Neural cell (in vitro differentiated cells): ENCODE measurements at regions not wholly inside any gene's neighbourhood (a gene's known extent, or its start where the extent isn't known, plus 50 kb on each side); places are given as distances from the start of the nearest gene placed in this dataset.

Experiments
- H2AFZ ChIP-seq: fragments of 200-600, 300-800 bp; sonication (generic), shearing (Covaris generic); 2 replicates; pipeline ENCODE4 v1.6.0; 2014; ENCODE audit warnings: low read depth, mild to moderate bottlenecking, antibody characterized with exemption, low read length, moderate library complexity
- H3F3A ChIP-seq: fragments of 200-600 bp; shearing (Covaris generic); 2 replicates; pipeline ENCODE4 v1.6.1; 2016; ENCODE audit warnings: mild to moderate bottlenecking, moderate library complexity, mixed read lengths, antibody characterized with exemption, low read length; ENCODE audit not compliant: insufficient read depth, poor library complexity, severe bottlenecking
- H3K27ac ChIP-seq: fragments of 200-600, 300-800 bp; sonication (generic), shearing (Covaris generic); 2 replicates; pipeline ENCODE4 v1.5.1; 2014; ENCODE audit warnings: mild to moderate bottlenecking, low read length, moderate library complexity
- H3K27me3 ChIP-seq: fragments of 300-800, 200-600 bp; sonication (generic), shearing (Covaris generic); 2 replicates; pipeline ENCODE4 v1.6.0; 2014; ENCODE audit warnings: mild to moderate bottlenecking, low read depth, low read length, moderate library complexity; ENCODE audit not compliant: insufficient read depth
- H3K36me3 ChIP-seq: fragments of 300-800, 200-600 bp; sonication (generic), shearing (Covaris generic); 2 replicates; pipeline ENCODE4 v1.5.1; 2014; ENCODE audit warnings: mild to moderate bottlenecking, antibody characterized with exemption, low read length, moderate library complexity; ENCODE audit not compliant: insufficient read depth
- H3K4me2 ChIP-seq: fragments of 300-800, 200-600 bp; sonication (generic), shearing (Covaris generic); 2 replicates; pipeline ENCODE4 v1.6.0; 2014; ENCODE audit warnings: mild to moderate bottlenecking, low read length
- H3K4me3 ChIP-seq: fragments of 300-800, 200-600 bp; sonication (generic), shearing (Covaris generic); 2 replicates; pipeline ENCODE4 v1.5.1; 2014; ENCODE audit warnings: mild to moderate bottlenecking, low read length, moderate library complexity
- H3K79me2 ChIP-seq: fragments of 200-600 bp; shearing (Covaris generic); replicated peaks from 2 replicates; pipeline ENCODE4 v1.6.0; 2014; ENCODE audit warnings: mild to moderate bottlenecking, low read length, moderate library complexity; ENCODE audit not compliant: insufficient read depth
- H3K9ac ChIP-seq: fragments of 300-800, 200-600 bp; sonication (generic), shearing (Covaris generic); 2 replicates; pipeline ENCODE4 v1.6.1; 2016; ENCODE audit warnings: mild to moderate bottlenecking, low read length, mixed read lengths
- H3K9me2 ChIP-seq: fragments of 200-600 bp; shearing (Covaris generic); 2 replicates; pipeline ENCODE4 v1.6.1; 2016; ENCODE audit warnings: mild to moderate bottlenecking, low read length, mixed read lengths; ENCODE audit not compliant: insufficient read depth
- H3K9me3 ChIP-seq: fragments of 200-600, 300-800 bp; sonication (generic), shearing (Covaris generic); 2 replicates; pipeline ENCODE4 v1.6.1; 2016; ENCODE audit warnings: mild to moderate bottlenecking, mixed run types, low read length, moderate library complexity, mixed read lengths
- H4K20me1 ChIP-seq: fragments of 200-600 bp; shearing (Covaris generic); 2 replicates; pipeline ENCODE4 v1.6.1; 2016; ENCODE audit warnings: mild to moderate bottlenecking, mixed run types; ENCODE audit not compliant: insufficient read depth
- CTCF ChIP-seq: fragments of 450-650 bp; IDR thresholded peaks from 2 replicates; pipeline ENCODE4 v1.5.1; 2014; ENCODE audit warnings: antibody characterized with exemption, mild to moderate bottlenecking, moderate library complexity; ENCODE audit not compliant: poor library complexity, severe bottlenecking
- EP300 ChIP-seq: fragments of 450-650 bp; conservative IDR thresholded peaks from 2 replicates; pipeline ENCODE4 v1.6.1; 2014; ENCODE audit warnings: antibody characterized with exemption, mild to moderate bottlenecking, moderate library complexity; ENCODE audit not compliant: poor library complexity, severe bottlenecking
- EZH2 ChIP-seq: fragments of 200-600, 300-800 bp; shearing (Covaris generic), sonication (generic); IDR thresholded peaks from 2 replicates; pipeline ENCODE4 v1.6.1; 2014; ENCODE audit warnings: antibody characterized with exemption, low read length, borderline replicate concordance, mild to moderate bottlenecking; ENCODE audit not compliant: insufficient read depth, poor library complexity, severe bottlenecking
- MXI1 ChIP-seq: fragments of 450-650 bp; conservative IDR thresholded peaks from 2 replicates; pipeline ENCODE4 v1.6.1; 2014; ENCODE audit warnings: antibody characterized with exemption, mild to moderate bottlenecking; ENCODE audit not compliant: poor library complexity, severe bottlenecking
- POLR2AphosphoS5 ChIP-seq: IDR thresholded peaks from 2 replicates; pipeline ENCODE4 v1.6.1; 2012
- RAD21 ChIP-seq: fragments of 450-650 bp; conservative IDR thresholded peaks from 2 replicates; pipeline ENCODE4 v1.6.1; 2014; ENCODE audit warnings: antibody characterized with exemption, mild to moderate bottlenecking, moderate library complexity
- REST ChIP-seq: IDR thresholded peaks from 2 replicates; pipeline ENCODE4 v1.6.1; 2012; ENCODE audit warnings: borderline replicate concordance
- SMC3 ChIP-seq: fragments of 450-650 bp; conservative IDR thresholded peaks from 2 replicates; pipeline ENCODE4 v1.6.1; 2014; ENCODE audit warnings: antibody characterized with exemption, mild to moderate bottlenecking, moderate library complexity; ENCODE audit not compliant: poor library complexity
- TAF1 ChIP-seq: IDR thresholded peaks from 2 replicates; pipeline ENCODE4 v1.6.1; 2012; ENCODE audit warnings: low read depth

- Histone ChIP-seq H3K4me2 (no peak overlapping the region), H3K79me2 (no peaks in the 10 kb centered on the region), H3K27ac (no peak overlapping the region), H3K9ac (no peak overlapping the region), H3K4me3 (no peak overlapping the region), H2AFZ (no peak overlapping the region), H3K27me3 (no peaks in the 10 kb centered on the region), H3K9me2 (no peaks in the 10 kb centered on the region), H3F3A (no peaks in the 10 kb centered on the region), H3K36me3 (no peaks in the 10 kb centered on the region), H4K20me1 (no peaks in the 10 kb centered on the region), H3K9me3 (no peaks in the 10 kb centered on the region)
- TF ChIP-seq CTCF: no peak
- TF ChIP-seq EZH2: no peak
- no peak for TF ChIP-seq SMC3
- TF ChIP-seq MXI1: no peak
- no peak for TF ChIP-seq POLR2AphosphoS5
- TF ChIP-seq TAF1: no peak
- no peak for TF ChIP-seq REST
- TF ChIP-seq RAD21: no peak
- TF ChIP-seq EP300: no peak
These were observed 1638.3 kb upstream of the ZEB2 start for GRCh38 chr2:146158072-146158674.

- Histone ChIP-seq H3K9me2 (no peaks in the 10 kb centered on the region), H3K79me2 (no peaks in the 10 kb centered on the region), H3K27me3 (no peaks in the 10 kb centered on the region), H3F3A (no peaks in the 10 kb centered on the region), H3K27ac (no peak overlapping the region), H4K20me1 (no peaks in the 10 kb centered on the region), H2AFZ (no peak overlapping the region), H3K9ac (no peak overlapping the region), H3K36me3 (no peaks in the 10 kb centered on the region), H3K4me3 (no peak overlapping the region), H3K9me3 (no peaks in the 10 kb centered on the region), H3K4me2 (no peak overlapping the region)
- peak; percentile 82 for TF ChIP-seq EP300
- no peak for TF ChIP-seq RAD21
- TF ChIP-seq CTCF: no peak
- peak; percentile 54 for TF ChIP-seq POLR2AphosphoS5
- TF ChIP-seq TAF1: no peak
- TF ChIP-seq EZH2: no peak
These were observed 1627.6 kb upstream of the ZEB2 start for GRCh38 chr2:146147448-146148012.
